HEK293 (cell line): ENCODE measurements at regions not wholly inside any gene's neighbourhood (a gene's known extent, or its start where the extent isn't known, plus 50 kb on each side); places are given as distances from the start of the nearest gene placed in this dataset.

ENCODE experiments used
- CTCF ChIA-PET: fragments of 350-600 bp; formaldehyde crosslinking; extraction: SDS; loops from one replicate; lab custom pipeline; 2021; ENCODE audit warnings: antibody characterized with exemption; lab: Yijun Ruan, JAX
- POLR2A ChIA-PET: fragments of 300-600 bp; formaldehyde crosslinking; extraction: SDS; loops from one replicate; lab custom pipeline; 2020; ENCODE audit warnings: antibody characterized with exemption, inconsistent platforms; lab: Yijun Ruan, JAX
- H3K27ac ChIP-seq: fragments of 200-500 bp; sonication (Bioruptor generic); 2 replicates; pipeline ENCODE4 v1.5.1; 2014; ENCODE audit warnings: low read depth, low read length, control low read depth, inconsistent platforms; ENCODE audit errors: extremely low read depth
- H3K36me3 ChIP-seq, 2 experiments: fragments of 200-500 bp in 1 of 2; sonication (Bioruptor generic) in 1 of 2; 1 replicate in 1 of 2; 2 replicates in 1 of 2; pipeline ENCODE4 v1.5.1; 2014 to 2017; ENCODE audit warnings: inconsistent platforms in 2 of 2, low read length in 2 of 2; ENCODE audit not compliant: control insufficient read depth in 2 of 2, insufficient read depth in 1 of 2
- H3K4me1 ChIP-seq: fragments of 200-500 bp; sonication (Bioruptor generic); 2 replicates; pipeline ENCODE4 v1.5.1; 2014; ENCODE audit warnings: mild to moderate bottlenecking, low read length, inconsistent platforms; ENCODE audit not compliant: control insufficient read depth, insufficient read depth
- H3K4me3 ChIP-seq: 2 replicates; pipeline ENCODE4 v1.5.1; 2011; ENCODE audit warnings: low read depth, mild to moderate bottlenecking, control low read depth, low read length, moderate library complexity
- H3K9me3 ChIP-seq: fragments of 200-500 bp; sonication (Bioruptor generic); 2 replicates; pipeline ENCODE4 v1.5.1; 2014; ENCODE audit warnings: low read depth, low read length, inconsistent platforms; ENCODE audit not compliant: control insufficient read depth, insufficient read depth
- EGR2 ChIP-seq: fragments of 450-650 bp; formaldehyde crosslinking; IDR thresholded peaks from 2 replicates; pipeline ENCODE4 v1.5.1; 2016; ENCODE audit warnings: low read depth, missing biosample characterization, missing genetic modification characterization
- OVOL3 ChIP-seq: fragments of 450-650 bp; formaldehyde crosslinking; IDR thresholded peaks from 2 replicates; pipeline ENCODE4 v1.5.1; 2016; ENCODE audit warnings: missing biosample characterization, missing genetic modification characterization
- SP3 ChIP-seq: fragments of 450-650 bp; formaldehyde crosslinking; IDR thresholded peaks from 2 replicates; pipeline ENCODE4 v1.5.1; 2016; ENCODE audit warnings: missing biosample characterization, missing genetic modification characterization
- WT1 ChIP-seq: fragments of 450-650 bp; formaldehyde crosslinking; IDR thresholded peaks from 2 replicates; pipeline ENCODE4 v1.5.1; 2016; ENCODE audit warnings: missing biosample characterization, missing genetic modification characterization
- ZFP41 ChIP-seq: fragments of 450-650 bp; formaldehyde crosslinking; IDR thresholded peaks from 2 replicates; pipeline ENCODE4 v1.5.1; 2016; ENCODE audit warnings: missing biosample characterization, missing genetic modification characterization, borderline replicate concordance
- ZNF121 ChIP-seq: fragments of 450-650 bp; formaldehyde crosslinking; IDR thresholded peaks from 2 replicates; pipeline ENCODE4 v1.5.1; 2016; ENCODE audit warnings: missing biosample characterization, missing genetic modification characterization
- ZNF138 ChIP-seq: fragments of 450-650 bp; formaldehyde crosslinking; IDR thresholded peaks from 2 replicates; pipeline ENCODE4 v1.5.1; 2016; ENCODE audit warnings: missing biosample characterization, missing genetic modification characterization, borderline replicate concordance
- ZNF2 ChIP-seq: fragments of 450-650 bp; formaldehyde crosslinking; IDR thresholded peaks from 2 replicates; pipeline ENCODE4 v1.5.1; 2016; ENCODE audit warnings: missing biosample characterization, missing genetic modification characterization
- ZNF654 ChIP-seq: fragments of 450-650 bp; formaldehyde crosslinking; IDR thresholded peaks from 2 replicates; pipeline ENCODE4 v1.5.1; 2016; ENCODE audit warnings: low read depth, missing biosample characterization, missing genetic modification characterization
- ZNF670 ChIP-seq: fragments of 450-650 bp; formaldehyde crosslinking; IDR thresholded peaks from 2 replicates; pipeline ENCODE4 v1.5.1; 2016; ENCODE audit warnings: missing biosample characterization, missing genetic modification characterization, low read depth
- ZNF707 ChIP-seq: fragments of 450-650 bp; formaldehyde crosslinking; IDR thresholded peaks from 2 replicates; pipeline ENCODE4 v1.5.1; 2016; ENCODE audit warnings: missing biosample characterization, missing genetic modification characterization
- TF ChIP-seq, protein P1 (sequence below): fragments of 450-650 bp; formaldehyde crosslinking; IDR thresholded peaks from 2 replicates; pipeline ENCODE4 v1.5.1; 2016; ENCODE audit warnings: missing biosample characterization, missing genetic modification characterization, borderline replicate concordance
- TF ChIP-seq, protein P2 (sequence below): IDR thresholded peaks from 2 replicates; pipeline ENCODE4 v1.6.1; 2011; ENCODE audit warnings: mild to moderate bottlenecking, low read depth, low read length, borderline replicate concordance
- TF ChIP-seq, protein P3 (sequence below): sonication (generic); formaldehyde crosslinking; IDR thresholded peaks from 2 replicates; pipeline ENCODE4 v1.8.1; 2022; ENCODE audit warnings: mild to moderate bottlenecking, moderate library complexity, missing genetic modification reagents
- TF ChIP-seq, protein P4 (sequence below): fragments of 450-650 bp; formaldehyde crosslinking; IDR thresholded peaks from 2 replicates; pipeline ENCODE4 v1.5.1; 2016; ENCODE audit warnings: missing biosample characterization, missing genetic modification characterization
- TF ChIP-seq, protein P5 (sequence below): fragments of 450-650 bp; formaldehyde crosslinking; IDR thresholded peaks from 2 replicates; pipeline ENCODE4 v1.5.1; 2016; ENCODE audit warnings: missing biosample characterization, missing genetic modification characterization
- TF ChIP-seq, protein P6 (sequence below): fragments of 450-650 bp; formaldehyde crosslinking; IDR thresholded peaks from 2 replicates; pipeline ENCODE4 v1.5.1; 2017; ENCODE audit warnings: missing biosample characterization, missing genetic modification characterization

DNA sequence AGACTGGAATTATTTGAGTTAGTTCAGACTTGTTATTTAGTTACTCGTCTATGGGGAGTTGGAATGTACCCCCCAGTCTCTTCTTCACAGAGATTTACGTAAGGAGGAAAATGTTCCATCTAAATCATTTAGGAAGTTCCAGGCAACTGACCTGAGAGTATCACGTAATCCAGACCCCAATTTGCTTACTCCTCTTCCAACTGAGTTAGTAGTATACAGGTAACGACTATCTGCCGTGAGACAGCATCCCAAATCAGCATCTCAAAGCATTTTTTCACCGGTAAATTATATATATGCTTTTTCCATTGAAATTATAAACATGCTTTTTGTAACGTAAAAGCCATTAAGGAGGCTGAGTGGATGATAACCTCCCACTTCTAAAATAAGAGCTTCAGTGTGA is 214.3 kb upstream of the WSB1 start (continued):
- TF ChIP-seq, protein P1, sequence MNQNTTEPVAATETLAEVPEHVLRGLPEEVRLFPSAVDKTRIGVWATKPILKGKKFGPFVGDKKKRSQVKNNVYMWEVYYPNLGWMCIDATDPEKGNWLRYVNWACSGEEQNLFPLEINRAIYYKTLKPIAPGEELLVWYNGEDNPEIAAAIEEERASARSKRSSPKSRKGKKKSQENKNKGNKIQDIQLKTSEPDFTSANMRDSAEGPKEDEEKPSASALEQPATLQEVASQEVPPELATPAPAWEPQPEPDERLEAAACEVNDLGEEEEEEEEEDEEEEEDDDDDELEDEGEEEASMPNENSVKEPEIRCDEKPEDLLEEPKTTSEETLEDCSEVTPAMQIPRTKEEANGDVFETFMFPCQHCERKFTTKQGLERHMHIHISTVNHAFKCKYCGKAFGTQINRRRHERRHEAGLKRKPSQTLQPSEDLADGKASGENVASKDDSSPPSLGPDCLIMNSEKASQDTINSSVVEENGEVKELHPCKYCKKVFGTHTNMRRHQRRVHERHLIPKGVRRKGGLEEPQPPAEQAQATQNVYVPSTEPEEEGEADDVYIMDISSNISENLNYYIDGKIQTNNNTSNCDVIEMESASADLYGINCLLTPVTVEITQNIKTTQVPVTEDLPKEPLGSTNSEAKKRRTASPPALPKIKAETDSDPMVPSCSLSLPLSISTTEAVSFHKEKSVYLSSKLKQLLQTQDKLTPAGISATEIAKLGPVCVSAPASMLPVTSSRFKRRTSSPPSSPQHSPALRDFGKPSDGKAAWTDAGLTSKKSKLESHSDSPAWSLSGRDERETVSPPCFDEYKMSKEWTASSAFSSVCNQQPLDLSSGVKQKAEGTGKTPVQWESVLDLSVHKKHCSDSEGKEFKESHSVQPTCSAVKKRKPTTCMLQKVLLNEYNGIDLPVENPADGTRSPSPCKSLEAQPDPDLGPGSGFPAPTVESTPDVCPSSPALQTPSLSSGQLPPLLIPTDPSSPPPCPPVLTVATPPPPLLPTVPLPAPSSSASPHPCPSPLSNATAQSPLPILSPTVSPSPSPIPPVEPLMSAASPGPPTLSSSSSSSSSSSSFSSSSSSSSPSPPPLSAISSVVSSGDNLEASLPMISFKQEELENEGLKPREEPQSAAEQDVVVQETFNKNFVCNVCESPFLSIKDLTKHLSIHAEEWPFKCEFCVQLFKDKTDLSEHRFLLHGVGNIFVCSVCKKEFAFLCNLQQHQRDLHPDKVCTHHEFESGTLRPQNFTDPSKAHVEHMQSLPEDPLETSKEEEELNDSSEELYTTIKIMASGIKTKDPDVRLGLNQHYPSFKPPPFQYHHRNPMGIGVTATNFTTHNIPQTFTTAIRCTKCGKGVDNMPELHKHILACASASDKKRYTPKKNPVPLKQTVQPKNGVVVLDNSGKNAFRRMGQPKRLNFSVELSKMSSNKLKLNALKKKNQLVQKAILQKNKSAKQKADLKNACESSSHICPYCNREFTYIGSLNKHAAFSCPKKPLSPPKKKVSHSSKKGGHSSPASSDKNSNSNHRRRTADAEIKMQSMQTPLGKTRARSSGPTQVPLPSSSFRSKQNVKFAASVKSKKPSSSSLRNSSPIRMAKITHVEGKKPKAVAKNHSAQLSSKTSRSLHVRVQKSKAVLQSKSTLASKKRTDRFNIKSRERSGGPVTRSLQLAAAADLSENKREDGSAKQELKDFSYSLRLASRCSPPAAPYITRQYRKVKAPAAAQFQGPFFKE (tag by site-specific recombination): no peak

DNA sequence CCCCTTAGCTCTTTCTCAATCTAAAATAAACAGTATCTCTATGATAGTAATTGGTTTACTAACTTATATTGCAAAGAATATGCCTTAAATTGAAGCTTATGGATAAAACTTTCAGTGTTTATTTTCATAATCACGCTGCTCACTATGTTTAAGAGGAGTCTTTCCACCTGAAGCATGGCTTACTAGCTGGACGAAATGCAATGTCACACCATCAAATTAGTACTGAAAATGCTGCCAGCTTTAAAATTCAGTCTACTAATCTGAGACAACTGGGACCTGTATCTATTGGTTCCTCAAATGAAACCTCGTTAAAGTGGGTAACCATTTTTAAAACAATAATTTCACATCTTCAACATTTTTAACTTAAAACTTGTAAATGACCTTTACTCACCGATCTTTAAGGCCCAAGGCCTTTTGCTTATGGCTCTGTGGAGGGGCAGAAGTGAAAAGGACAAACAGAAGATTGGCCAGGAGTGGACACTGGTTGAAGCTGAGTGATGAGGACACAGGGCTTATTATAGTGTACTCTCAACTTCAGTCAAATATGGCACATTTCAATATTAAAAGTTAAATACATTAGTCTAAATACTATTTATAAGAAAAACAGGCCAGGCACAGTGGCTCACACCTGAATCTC is 212.8 kb upstream of the WSB1 start:
- no peak for TF ChIP-seq EGR2
- TF ChIP-seq, protein P2, sequence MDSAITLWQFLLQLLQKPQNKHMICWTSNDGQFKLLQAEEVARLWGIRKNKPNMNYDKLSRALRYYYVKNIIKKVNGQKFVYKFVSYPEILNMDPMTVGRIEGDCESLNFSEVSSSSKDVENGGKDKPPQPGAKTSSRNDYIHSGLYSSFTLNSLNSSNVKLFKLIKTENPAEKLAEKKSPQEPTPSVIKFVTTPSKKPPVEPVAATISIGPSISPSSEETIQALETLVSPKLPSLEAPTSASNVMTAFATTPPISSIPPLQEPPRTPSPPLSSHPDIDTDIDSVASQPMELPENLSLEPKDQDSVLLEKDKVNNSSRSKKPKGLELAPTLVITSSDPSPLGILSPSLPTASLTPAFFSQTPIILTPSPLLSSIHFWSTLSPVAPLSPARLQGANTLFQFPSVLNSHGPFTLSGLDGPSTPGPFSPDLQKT: no peak
- TF ChIP-seq, protein P3, sequence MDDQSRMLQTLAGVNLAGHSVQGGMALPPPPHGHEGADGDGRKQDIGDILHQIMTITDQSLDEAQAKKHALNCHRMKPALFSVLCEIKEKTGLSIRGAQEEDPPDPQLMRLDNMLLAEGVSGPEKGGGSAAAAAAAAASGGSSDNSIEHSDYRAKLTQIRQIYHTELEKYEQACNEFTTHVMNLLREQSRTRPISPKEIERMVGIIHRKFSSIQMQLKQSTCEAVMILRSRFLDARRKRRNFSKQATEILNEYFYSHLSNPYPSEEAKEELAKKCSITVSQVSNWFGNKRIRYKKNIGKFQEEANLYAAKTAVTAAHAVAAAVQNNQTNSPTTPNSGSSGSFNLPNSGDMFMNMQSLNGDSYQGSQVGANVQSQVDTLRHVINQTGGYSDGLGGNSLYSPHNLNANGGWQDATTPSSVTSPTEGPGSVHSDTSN: no peak
- TF ChIP-seq ZNF670 (tag by site-specific recombination): no peak
- TF ChIP-seq ZFP41 (tag by site-specific recombination): no peak
- no peak for TF ChIP-seq OVOL3 (tag by site-specific recombination)
- TF ChIP-seq ZNF2 (tag by site-specific recombination): no peak
- TF ChIP-seq, protein P4, sequence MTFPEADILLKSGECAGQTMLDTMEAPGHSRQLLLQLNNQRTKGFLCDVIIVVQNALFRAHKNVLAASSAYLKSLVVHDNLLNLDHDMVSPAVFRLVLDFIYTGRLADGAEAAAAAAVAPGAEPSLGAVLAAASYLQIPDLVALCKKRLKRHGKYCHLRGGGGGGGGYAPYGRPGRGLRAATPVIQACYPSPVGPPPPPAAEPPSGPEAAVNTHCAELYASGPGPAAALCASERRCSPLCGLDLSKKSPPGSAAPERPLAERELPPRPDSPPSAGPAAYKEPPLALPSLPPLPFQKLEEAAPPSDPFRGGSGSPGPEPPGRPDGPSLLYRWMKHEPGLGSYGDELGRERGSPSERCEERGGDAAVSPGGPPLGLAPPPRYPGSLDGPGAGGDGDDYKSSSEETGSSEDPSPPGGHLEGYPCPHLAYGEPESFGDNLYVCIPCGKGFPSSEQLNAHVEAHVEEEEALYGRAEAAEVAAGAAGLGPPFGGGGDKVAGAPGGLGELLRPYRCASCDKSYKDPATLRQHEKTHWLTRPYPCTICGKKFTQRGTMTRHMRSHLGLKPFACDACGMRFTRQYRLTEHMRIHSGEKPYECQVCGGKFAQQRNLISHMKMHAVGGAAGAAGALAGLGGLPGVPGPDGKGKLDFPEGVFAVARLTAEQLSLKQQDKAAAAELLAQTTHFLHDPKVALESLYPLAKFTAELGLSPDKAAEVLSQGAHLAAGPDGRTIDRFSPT (tag by site-specific recombination): no peak
- TF ChIP-seq, protein P5, sequence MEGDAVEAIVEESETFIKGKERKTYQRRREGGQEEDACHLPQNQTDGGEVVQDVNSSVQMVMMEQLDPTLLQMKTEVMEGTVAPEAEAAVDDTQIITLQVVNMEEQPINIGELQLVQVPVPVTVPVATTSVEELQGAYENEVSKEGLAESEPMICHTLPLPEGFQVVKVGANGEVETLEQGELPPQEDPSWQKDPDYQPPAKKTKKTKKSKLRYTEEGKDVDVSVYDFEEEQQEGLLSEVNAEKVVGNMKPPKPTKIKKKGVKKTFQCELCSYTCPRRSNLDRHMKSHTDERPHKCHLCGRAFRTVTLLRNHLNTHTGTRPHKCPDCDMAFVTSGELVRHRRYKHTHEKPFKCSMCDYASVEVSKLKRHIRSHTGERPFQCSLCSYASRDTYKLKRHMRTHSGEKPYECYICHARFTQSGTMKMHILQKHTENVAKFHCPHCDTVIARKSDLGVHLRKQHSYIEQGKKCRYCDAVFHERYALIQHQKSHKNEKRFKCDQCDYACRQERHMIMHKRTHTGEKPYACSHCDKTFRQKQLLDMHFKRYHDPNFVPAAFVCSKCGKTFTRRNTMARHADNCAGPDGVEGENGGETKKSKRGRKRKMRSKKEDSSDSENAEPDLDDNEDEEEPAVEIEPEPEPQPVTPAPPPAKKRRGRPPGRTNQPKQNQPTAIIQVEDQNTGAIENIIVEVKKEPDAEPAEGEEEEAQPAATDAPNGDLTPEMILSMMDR (tag by site-specific recombination): no peak
- no peak for TF ChIP-seq ZNF138 (tag by site-specific recombination)
- TF ChIP-seq ZNF654 (tag by site-specific recombination): no peak
- TF ChIP-seq ZNF707 (tag by site-specific recombination): no peak
- TF ChIP-seq SP3: no peak
- TF ChIP-seq WT1 (tag by site-specific recombination): no peak
- TF ChIP-seq, protein P6, sequence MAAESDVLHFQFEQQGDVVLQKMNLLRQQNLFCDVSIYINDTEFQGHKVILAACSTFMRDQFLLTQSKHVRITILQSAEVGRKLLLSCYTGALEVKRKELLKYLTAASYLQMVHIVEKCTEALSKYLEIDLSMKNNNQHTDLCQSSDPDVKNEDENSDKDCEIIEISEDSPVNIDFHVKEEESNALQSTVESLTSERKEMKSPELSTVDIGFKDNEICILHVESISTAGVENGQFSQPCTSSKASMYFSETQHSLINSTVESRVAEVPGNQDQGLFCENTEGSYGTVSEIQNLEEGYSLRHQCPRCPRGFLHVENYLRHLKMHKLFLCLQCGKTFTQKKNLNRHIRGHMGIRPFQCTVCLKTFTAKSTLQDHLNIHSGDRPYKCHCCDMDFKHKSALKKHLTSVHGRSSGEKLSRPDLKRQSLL (tag by site-specific recombination): no peak
- TF ChIP-seq ZNF121 (tag by site-specific recombination): no peak
- no peaks in the 10 kb centered on the region for H3K4me1 ChIP-seq
- H3K9me3 ChIP-seq: no peaks in the 10 kb centered on the region
- no peak overlapping the region for H3K27ac ChIP-seq
- POLR2A ChIA-PET: no interaction called here
- CTCF ChIA-PET: interaction anchor here (0.9 kb wide), 1 partner anchor 10 kb away, joined by 3 read pairs; no protein-coding TSS in a partner anchor
- no peak overlapping the region for H3K4me3 ChIP-seq
- no peaks in the 10 kb centered on the region for H3K36me3 ChIP-seq
